Stimulated activated CD8-positive, alpha-beta memory T cell treated with anti-CD3 and anti-CD28 coated beads, Interleukin-15, amount 100 ng/mL, for 1 hour (primary cell): ENCODE measurements at regions not wholly inside any gene's neighbourhood (a gene's known extent, or its start where the extent isn't known, plus 50 kb on each side); places are given as distances from the start of the nearest gene placed in this dataset.
"Not testable (repeated sequence)": the region's sequence is repeated elsewhere in the genome, so short reads cannot be mapped to it uniquely, and the experiment has no call there.

Experiments used
- DNase-seq: peaks from one replicate; pipeline ENCODE4 v3.0.0-alpha.2; 2020; ENCODE audit warnings: low read depth

GRCh38 chr16:66242672-66243071 is 123.8 kb upstream of the CDH5 start:
- DNase-seq = no peak

DNA sequence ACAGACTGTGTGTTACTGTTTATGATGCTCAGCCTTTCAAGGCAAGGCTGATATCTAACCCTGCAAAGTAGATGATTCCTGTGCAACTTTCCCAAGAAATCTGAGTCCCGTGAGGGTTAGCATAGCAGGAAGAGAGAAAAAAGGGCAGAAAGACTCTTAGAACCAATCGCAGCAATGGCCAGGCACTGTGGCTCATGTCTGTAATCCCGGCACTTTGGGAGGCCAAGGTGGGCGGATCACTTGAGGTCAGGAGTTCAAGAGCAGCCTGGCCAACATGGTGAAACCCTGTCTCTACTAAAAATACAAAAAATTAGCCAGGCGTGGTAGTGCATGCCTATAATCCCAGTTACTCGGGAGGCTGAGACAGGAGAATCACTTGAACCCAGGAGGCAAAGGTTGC is 124.3 kb upstream of the CDH5 start:
- DNase-seq = not testable (repeated sequence)

GRCh38 chr16:66240631-66241395 is 125.7 kb upstream of the CDH5 start:
- DNase-seq = no peak

GRCh38 chr16:66240088-66240487 is 126.4 kb upstream of the CDH5 start:
- no peak for DNase-seq

DNA sequence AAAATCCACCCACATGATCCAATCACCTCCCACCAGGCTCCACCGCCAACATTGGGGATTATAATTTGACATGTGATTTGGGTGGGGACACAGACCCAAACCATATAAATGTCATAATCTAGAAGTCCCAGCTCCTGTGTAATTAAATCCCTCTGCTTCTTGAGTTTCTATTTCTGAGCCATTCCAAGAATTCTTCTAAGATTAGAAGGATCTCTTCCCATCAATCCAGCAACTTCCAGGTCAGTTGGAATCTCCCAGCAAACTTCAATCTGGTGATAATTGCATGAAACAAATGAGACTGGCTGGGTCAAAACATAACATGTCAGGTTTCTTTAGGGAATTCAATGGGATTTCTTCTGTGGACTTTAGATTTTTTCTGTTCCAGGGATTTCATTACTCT is 127.8 kb upstream of the CDH5 start:
- DNase-seq = no peak

DNA sequence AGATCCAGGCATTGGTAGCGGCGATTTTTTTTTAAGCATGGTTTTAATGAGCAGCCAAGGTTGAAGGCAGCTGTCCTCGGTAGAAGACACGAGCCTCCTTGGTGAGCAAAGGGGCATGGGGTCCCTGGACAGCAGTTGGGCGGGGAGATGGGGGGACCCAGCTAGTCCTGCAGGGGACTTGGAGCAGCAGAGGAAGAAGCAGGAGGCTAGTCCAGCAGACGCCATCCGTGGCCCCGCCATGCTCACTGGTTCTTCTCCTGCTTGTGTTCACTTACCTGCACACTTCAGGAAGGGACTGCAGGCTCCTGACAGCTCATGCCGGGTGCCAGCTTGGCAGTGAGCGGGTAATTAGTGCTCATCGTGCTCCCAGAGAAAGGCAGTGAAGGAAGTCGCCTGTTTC is 130.2 kb upstream of the CDH5 start:
- DNase-seq = no peak

- no peak for DNase-seq
Measured at GRCh38 chr16:66231452-66232160, 134.9 kb upstream of the CDH5 start.

DNA sequence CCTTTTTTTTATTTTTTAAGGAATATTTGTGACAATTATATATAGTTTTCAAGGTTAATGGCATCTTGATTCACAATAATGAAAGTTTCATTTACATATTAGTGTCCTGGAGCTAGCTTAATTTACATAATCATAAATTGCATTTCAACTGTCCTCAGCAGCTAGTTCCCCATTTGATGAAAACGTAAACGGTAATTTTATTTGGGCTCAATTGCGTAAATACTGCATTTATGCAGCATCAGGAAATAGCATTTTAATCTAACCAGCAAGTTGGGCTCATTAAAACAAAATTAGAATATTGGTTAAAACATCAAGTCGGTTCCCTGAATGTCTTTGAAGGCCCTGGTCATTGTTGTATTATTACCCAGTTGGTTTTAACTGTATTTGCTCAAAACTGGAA is 136.8 kb upstream of the CDH5 start:
- DNase-seq = no peak

DNA sequence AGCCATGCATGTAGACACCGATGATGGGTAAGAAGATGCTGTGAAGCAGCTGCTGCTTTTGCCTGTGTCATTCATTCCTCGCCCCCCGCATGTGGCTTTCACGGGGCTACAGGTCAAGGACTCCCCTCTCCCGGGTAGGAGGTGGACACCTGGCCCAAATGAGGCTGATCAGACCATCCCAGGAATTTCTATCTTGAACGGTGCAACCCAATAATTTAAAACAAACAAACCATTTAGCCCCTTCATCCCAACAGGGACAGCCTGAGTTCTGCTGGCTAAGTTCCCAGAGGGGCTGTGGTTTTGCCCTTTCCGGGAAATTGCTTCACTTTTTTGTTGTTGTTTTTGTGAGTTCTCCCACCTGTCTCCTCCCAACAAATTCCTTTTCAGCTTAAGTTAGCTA is 137.7 kb upstream of the CDH5 start:
- DNase-seq = no peak

DNA sequence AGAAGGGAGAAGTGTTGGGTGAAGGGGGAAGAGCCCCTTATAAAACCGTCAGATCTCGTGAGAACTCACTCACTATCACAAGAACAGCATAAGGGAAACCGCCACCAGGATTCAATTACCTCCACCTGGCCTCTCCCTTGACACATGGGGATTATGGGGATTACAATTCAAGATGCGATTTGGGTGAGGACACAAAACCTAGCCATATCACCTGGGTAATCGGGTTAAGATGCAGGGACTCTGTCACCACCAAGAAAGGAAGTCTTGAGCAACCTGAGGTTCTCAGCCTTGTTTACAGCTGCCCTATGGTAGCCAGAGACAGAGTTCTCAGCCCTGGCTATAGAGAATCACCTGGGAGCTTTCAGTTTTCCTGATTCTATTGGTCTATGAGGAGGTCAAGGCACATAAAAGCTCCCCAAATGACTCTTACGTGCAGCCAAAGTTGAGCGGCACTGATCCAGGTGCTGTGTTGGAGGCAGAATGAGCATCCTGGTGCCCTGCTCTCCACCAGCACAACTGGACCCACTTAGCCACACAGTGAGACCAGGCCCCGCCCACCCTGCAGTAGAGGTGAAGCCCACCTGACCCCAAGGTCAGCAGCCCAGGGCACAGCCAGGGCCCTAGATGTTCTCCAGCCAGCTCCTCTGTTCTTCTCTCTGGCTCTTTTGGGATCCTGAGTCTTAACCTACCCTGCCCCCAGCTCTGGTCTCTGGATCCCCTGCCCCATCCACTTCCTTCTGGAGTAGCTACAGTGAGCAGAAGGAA is 138.5 kb upstream of the CDH5 start:
- no peak for DNase-seq

GRCh38 chr16:66226762-66227161 is 139.7 kb upstream of the CDH5 start:
- DNase-seq = no peak

GRCh38 chr16:66225696-66226095 is 140.8 kb upstream of the CDH5 start:
- DNase-seq = no peak

DNA sequence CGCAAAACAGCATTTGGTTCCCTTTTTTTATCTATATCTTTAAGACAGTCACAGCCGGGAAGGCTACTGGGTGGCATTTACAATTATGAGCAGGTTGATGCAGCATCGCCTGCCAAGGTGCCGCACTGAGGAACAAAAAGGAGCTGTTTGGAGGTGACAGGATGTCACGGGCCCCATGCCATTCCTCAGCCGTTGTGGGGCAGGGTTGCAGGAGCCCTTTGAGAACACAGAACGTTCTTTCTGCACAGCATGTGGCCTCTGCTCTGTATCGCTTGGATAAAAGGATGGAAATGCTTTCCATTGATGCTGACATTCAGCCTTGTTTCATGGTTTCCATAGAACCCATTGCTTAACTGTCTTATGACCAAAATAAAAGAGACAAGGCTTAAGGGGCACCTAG is 141.9 kb upstream of the CDH5 start:
- DNase-seq = no peak

DNA sequence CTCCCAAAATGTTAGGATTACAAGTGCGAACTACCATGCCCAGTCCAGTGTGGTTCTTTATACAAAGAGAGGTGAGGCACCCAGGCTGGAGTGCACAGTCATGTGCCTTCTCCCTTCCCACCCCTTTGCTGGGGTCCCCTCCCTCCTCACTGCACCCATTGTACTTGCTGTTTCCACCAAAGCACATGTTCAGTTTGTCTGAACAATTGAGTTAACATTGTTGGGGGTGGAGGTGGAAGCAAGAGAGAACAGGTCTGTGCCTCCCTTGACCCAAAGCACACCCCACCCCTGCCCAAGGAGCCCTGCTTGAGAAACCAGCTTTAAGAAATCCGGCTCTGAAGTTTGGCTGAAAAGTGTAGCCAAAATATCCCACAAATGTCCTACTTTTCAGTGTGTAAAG is 142.3 kb upstream of the CDH5 start:
- DNase-seq = no peak

DNA sequence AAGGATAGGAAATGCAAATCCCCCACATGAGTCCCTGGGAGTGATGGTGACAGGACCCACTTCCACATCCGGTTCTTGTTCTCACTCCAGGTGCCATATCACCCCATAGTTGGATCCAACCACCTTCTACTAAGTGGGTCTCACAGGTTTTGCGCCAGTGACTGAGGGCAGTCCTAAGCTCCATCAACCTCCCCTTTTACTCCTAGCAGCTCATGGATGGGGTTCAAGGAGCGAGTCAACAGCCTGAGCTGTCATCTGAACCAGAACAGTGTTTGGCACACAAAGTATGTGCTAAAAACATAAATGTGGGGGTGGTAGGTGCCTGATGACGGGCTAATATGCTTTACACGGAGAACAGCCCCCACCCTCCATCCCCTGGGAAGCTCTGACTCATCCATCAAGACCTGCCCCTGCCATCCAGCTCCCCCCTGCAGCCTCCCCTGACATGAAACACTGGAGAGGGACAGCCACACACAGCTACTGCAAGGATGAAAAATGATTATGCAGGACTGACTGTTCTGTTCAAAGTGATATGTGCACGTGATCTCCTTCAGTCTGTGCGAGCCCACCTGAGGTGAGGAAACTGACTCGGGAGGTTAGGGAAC is 143.2 kb upstream of the CDH5 start:
- no peak for DNase-seq

GRCh38 chr16:66222756-66223155 is 143.7 kb upstream of the CDH5 start:
- DNase-seq = no peak

- no peak for DNase-seq
Measured at GRCh38 chr16:66220702-66221101, 145.8 kb upstream of the CDH5 start.

DNA sequence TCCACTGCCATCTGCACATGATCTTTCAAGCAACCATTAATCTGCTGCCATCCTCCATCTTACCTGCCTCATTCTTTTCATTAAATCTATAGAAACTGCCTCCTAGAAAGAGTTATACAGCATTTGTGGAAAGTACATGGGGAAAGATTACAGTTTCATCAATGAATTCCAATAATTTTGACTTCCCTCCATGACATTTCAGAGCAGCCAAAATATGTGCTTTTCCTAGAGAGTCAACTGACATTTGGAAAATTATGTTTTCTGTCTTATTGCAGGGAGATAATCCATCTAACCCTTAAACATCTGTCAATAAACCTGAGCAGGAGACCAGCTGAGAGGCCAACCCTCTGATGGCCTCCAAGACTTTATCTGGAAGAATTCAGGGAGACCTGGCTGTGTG is 147.0 kb upstream of the CDH5 start:
- DNase-seq = no peak

DNA sequence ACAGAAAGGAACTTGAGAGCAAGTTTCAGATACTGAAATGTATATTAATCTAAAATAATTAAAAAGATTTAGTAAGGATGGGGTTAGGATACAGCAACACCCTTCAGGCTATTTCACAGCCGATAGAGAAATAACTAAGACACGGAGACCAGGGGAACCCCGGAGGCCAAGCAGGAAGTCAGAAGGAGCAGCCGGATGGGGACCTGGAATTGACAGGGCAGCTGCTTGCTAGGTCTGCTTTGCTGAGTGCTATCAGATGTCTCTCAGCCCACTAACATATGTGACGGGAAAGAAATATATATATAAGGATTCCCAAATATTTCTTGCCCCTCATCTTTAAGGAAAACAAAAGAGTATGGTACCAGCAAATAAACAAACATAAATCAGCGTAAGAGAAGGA is 154.1 kb upstream of the CDH5 start:
- no peak for DNase-seq

DNA sequence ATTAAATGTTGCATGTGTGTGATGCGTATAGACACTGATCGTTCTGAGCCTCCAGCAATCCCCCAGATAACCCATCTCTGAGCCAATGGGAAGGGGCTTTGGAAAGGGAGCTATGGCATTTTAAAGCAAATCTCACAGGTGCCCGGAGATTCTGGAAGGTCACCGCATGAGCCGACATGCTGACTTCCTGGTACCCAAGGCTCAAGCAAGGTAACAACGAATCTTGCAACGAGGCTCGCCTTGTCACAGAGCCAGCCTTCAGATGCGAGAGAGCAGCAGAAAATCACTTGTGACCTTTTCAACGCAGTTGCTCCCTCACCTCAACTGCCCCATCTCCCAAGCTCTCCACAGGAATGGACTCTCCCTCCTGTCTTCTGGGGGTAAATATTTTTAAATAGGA is 154.8 kb upstream of the CDH5 start:
- DNase-seq = no peak

DNA sequence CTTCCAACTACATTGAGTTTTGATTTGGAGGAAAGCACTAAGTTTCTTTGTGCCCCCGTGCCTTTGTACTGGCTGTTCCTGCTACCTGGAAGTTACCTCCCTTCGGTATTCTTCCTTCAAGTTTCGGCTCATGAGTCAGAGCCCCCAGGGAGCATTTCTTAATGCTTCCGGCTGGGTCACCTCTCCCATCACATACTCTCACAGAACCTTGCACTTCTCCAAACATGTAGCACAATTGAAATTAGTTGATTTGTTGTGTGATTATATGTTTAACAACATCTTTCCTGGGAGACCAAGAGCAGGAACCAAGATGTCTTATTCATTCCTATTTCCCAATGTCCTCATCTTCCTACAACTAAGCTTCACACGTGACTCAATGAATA is 158.6 kb upstream of the CDH5 start:
- DNase-seq = no peak

DNA sequence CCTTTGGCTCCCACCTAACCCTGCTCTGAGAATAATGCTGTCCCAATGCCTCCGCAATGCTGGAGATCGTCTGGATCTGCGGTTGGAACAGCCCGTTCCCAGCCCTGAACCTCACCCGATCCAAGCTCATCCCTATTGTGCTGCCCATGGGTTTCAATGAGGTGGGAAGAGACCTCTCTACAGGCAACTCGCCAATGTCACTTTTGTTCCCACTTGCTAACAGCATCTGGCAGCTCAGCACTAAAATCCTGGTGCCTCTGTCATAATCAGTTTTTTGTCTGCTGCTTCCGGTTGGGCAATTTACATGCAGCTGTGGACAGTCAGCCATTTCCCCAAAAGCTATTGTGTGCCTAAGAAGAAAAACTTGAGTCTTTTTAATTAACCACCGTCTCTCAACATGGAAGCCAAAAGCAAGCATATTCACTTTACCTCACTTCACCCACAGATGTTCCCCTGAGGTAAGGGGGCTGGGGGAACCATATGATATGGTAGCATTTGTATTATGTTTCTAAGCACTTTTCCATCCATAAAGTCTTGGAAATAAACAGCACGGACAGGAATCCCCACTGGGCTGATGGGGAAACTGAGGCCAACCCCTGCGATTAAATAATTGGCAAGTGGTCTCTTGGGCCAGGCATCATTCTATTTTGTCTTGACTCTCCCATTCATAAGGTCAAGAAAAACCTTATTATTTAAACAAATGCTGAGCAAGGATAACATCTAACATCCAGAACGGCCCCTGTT is 159.2 kb upstream of the CDH5 start:
- DNase-seq = no peak
